SK-N-SH (cell line): ENCODE measurements at regions not wholly inside any gene's neighbourhood (a gene's known extent, or its start where the extent isn't known, plus 50 kb on each side); places are given as distances from the start of the nearest gene placed in this dataset.

Experiments used
- CTCF ChIA-PET: fragments of 300-600, 350-600 bp; formaldehyde crosslinking; extraction: SDS; loops from one replicate; lab custom pipeline; 2021; lab: Yijun Ruan, JAX
- POLR2A ChIA-PET: fragments of 350-600 bp; sonication (Branson Sonifier 250); formaldehyde crosslinking; extraction: SDS; loops from one replicate; lab custom pipeline; 2020; ENCODE audit warnings: antibody characterized with exemption, inconsistent platforms; lab: Yijun Ruan, JAX
- DNase-seq: peaks from one replicate; pipeline ENCODE4 v3.0.0; 2012
- H2AFZ ChIP-seq: fragments of 200-600 bp; sonication (generic); 2 replicates; pipeline ENCODE4 v1.8.1; 2016; ENCODE audit warnings: antibody characterized with exemption, mild to moderate bottlenecking, low read depth
- H3F3A ChIP-seq: fragments of 200-600 bp; sonication (generic); replicated peaks from 2 replicates; pipeline ENCODE3; 2016; ENCODE audit warnings: antibody characterized with exemption, mild to moderate bottlenecking; ENCODE audit not compliant: insufficient read depth
- H3K27ac ChIP-seq, 2 experiments: fragments of 200-500 bp in 1 of 2; fragments of 200-600 bp in 1 of 2; sonication (Bioruptor generic) in 1 of 2; sonication (generic), shearing (Covaris generic) in 1 of 2; 2 replicates each; pipeline versions ENCODE4 v1.5.1 to v1.6.1; 2014 to 2016; ENCODE audit warnings: low read depth in 2 of 2, inconsistent platforms in 1 of 2, low read length in 1 of 2, mild to moderate bottlenecking in 1 of 2, mixed read lengths in 1 of 2
- H3K27me3 ChIP-seq: fragments of 200-600 bp; sonication (generic), shearing (Covaris generic); 2 replicates; pipeline ENCODE4 v1.6.1; 2016; ENCODE audit warnings: mixed run types; ENCODE audit not compliant: insufficient read depth
- H3K36me3 ChIP-seq, 2 experiments: fragments of 200-500 bp in 1 of 2; fragments of 200-600 bp in 1 of 2; sonication (Bioruptor generic) in 1 of 2; sonication (generic) in 1 of 2; replicated peaks in 1 of 2; 2 replicates each; pipeline versions ENCODE3 to v1.5.1; 2014 to 2016; ENCODE audit warnings: low read length in 1 of 2, mild to moderate bottlenecking in 1 of 2; ENCODE audit not compliant: insufficient read depth in 2 of 2, control insufficient read depth in 1 of 2
- H3K4me1 ChIP-seq, 2 experiments: fragments of 200-500 bp in 1 of 2; fragments of 200-600 bp in 1 of 2; sonication (Bioruptor generic) in 1 of 2; sonication (generic), shearing (Covaris generic) in 1 of 2; 2 replicates each; pipeline versions ENCODE4 v1.5.1 to v1.6.1; 2014 to 2016; ENCODE audit warnings: low read depth in 1 of 2, low read length in 1 of 2, mixed run types in 1 of 2; ENCODE audit not compliant: insufficient read depth in 2 of 2, control insufficient read depth in 1 of 2
- H3K4me2 ChIP-seq: fragments of 200-600 bp; sonication (generic), shearing (Covaris generic); 2 replicates; pipeline ENCODE4 v1.6.1; 2017; ENCODE audit warnings: mixed run types
- H3K4me3 ChIP-seq, 2 experiments: fragments of 200-500 bp in 1 of 2; fragments of 200-600 bp in 1 of 2; sonication (Bioruptor generic) in 1 of 2; sonication (generic), shearing (Covaris generic) in 1 of 2; 2 replicates each; pipeline versions ENCODE4 v1.5.1 to v1.8.1; 2014 to 2016; ENCODE audit warnings: low read depth in 2 of 2, inconsistent platforms in 1 of 2, low read length in 1 of 2, mild to moderate bottlenecking in 1 of 2, mixed read lengths in 1 of 2, moderate library complexity in 1 of 2
- H3K79me2 ChIP-seq: fragments of 200-600 bp; sonication (generic); 2 replicates; pipeline ENCODE4 v1.8.1; 2017; ENCODE audit warnings: mild to moderate bottlenecking; ENCODE audit not compliant: insufficient read depth
- H3K9ac ChIP-seq: fragments of 200-600 bp; sonication (generic); 2 replicates; pipeline ENCODE4 v1.6.1; 2017; ENCODE audit warnings: mixed run types
- H3K9me2 ChIP-seq: fragments of 200-600 bp; sonication (generic); 2 replicates; pipeline ENCODE4 v1.6.1; 2017; ENCODE audit warnings: mixed run types
- H3K9me3 ChIP-seq: fragments of 200-600 bp; sonication (generic); 2 replicates; pipeline ENCODE4 v1.6.1; 2017; ENCODE audit warnings: mixed run types, mild to moderate bottlenecking, moderate library complexity
- H4K20me1 ChIP-seq: fragments of 200-600 bp; sonication (generic); 2 replicates; pipeline ENCODE4 v1.6.1; 2017; ENCODE audit warnings: mild to moderate bottlenecking, mixed run types; ENCODE audit not compliant: insufficient read depth
- EP300 ChIP-seq, 2 experiments: IDR thresholded peaks; 2 replicates each; pipeline versions ENCODE4 v1.4.0 to v1.6.1; 2012; ENCODE audit warnings: borderline replicate concordance in 1 of 2, low read depth in 1 of 2, low read length in 1 of 2
- EZH2phosphoT487 ChIP-seq: fragments of 200-600 bp; sonication (generic); IDR thresholded peaks from 2 replicates; pipeline ENCODE4 v1.6.1; 2017; ENCODE audit warnings: low read depth, mixed run types, mild to moderate bottlenecking, antibody characterized with exemption, moderate library complexity, borderline replicate concordance
- FOXJ3 ChIP-seq: sonication (generic); formaldehyde crosslinking; IDR thresholded peaks from 2 replicates; pipeline ENCODE4 v1.5.1; 2020; ENCODE audit warnings: mild to moderate bottlenecking, missing genetic modification reagents
- FOXM1 ChIP-seq: IDR thresholded peaks from 2 replicates; pipeline ENCODE4 v1.4.0; 2012; ENCODE audit warnings: low read depth, mild to moderate bottlenecking
- GABPA ChIP-seq: IDR thresholded peaks from 2 replicates; pipeline ENCODE4 v1.4.0; 2012; ENCODE audit warnings: low read depth, mild to moderate bottlenecking
- GATA2 ChIP-seq: sonication (generic); formaldehyde crosslinking; IDR thresholded peaks from 2 replicates; pipeline ENCODE4 v1.5.0; 2020; ENCODE audit warnings: mild to moderate bottlenecking, missing genetic modification reagents
- MAX ChIP-seq: IDR thresholded peaks from 2 replicates; pipeline ENCODE4 v1.4.0; 2012; ENCODE audit warnings: low read depth
- MEF2A ChIP-seq: IDR thresholded peaks from 2 replicates; pipeline ENCODE4 v1.4.0; 2012; ENCODE audit warnings: low read depth, borderline replicate concordance
- MXI1 ChIP-seq: IDR thresholded peaks from 2 replicates; pipeline ENCODE4 v1.6.1; 2012; ENCODE audit warnings: mild to moderate bottlenecking, low read depth, low read length, improper control_type of control experiment
- PBX3 ChIP-seq: IDR thresholded peaks from 2 replicates; pipeline ENCODE4; 2012
- POLR2AphosphoS5 ChIP-seq: IDR thresholded peaks from 2 replicates; pipeline ENCODE4 v1.6.1; 2012; ENCODE audit warnings: low read depth, low read length
- RAD21 ChIP-seq: IDR thresholded peaks from 2 replicates; pipeline ENCODE4 v1.6.1; 2012; ENCODE audit warnings: mild to moderate bottlenecking, low read length
- RCOR1 ChIP-seq: fragments of 150-350 bp; IDR thresholded peaks from 2 replicates; pipeline ENCODE4 v1.6.1; 2017; ENCODE audit warnings: antibody characterized with exemption, low read length
- RFX5 ChIP-seq: IDR thresholded peaks from 2 replicates; pipeline ENCODE4 v1.6.1; 2012; ENCODE audit warnings: mild to moderate bottlenecking, improper control_type of control experiment, low read length
- SIN3A ChIP-seq: IDR thresholded peaks from 2 replicates; pipeline ENCODE4 v1.6.1; 2012; ENCODE audit warnings: low read depth, mild to moderate bottlenecking, low read length, moderate library complexity, borderline replicate concordance
- SMC3 ChIP-seq: IDR thresholded peaks from 2 replicates; pipeline ENCODE4 v1.6.1; 2012; ENCODE audit warnings: low read depth, low read length, improper control_type of control experiment
- TAF1 ChIP-seq: IDR thresholded peaks from 2 replicates; pipeline ENCODE4 v1.6.1; 2012; ENCODE audit warnings: low read depth, mild to moderate bottlenecking, low read length, moderate library complexity, borderline replicate concordance
- USF2 ChIP-seq: fragments of 150-350 bp; IDR thresholded peaks from 2 replicates; pipeline ENCODE4 v1.6.1; 2017; ENCODE audit warnings: antibody characterized with exemption, low read length, low read depth, borderline replicate concordance
- ZBTB33 ChIP-seq: IDR thresholded peaks from 2 replicates; pipeline ENCODE4 v1.4.0; 2012; ENCODE audit warnings: low read depth, borderline replicate concordance
- WGBS: methylation state at CpG from one replicate; pipeline ENCODE4 v1.1.6; 2017; ENCODE audit warnings: low lambda C conversion rate; 5-methylcytosine and 5-hydroxymethylcytosine counted together

- Histone ChIP-seq H3K27ac (no peak overlapping the region), H3K4me3 (no peak overlapping the region), H3K27me3 (no peaks in the 10 kb centered on the region), H3K79me2 (no peaks in the 10 kb centered on the region), H3K9me2 (no peaks in the 10 kb centered on the region), H3F3A (no peaks in the 10 kb centered on the region), H3K9ac (no peak overlapping the region), H4K20me1 (no peaks in the 10 kb centered on the region), H3K4me2 (no peak overlapping the region), H3K36me3 (no peaks in the 10 kb centered on the region), H2AFZ (no peak overlapping the region), H3K4me1 (no peaks in the 10 kb centered on the region), H3K9me3 (no peaks in the 10 kb centered on the region)
- POLR2A ChIA-PET, result no interaction called here
- CTCF ChIA-PET, result no interaction called here
- no peak for DNase-seq
- WGBS, result 10% methylated on average over 4 of the region's 4 CpGs
- TF ChIP-seq RCOR1, result no peak
- TF ChIP-seq GABPA, result no peak
- no peak for TF ChIP-seq GATA2
- TF ChIP-seq RAD21, result no peak
- no peak for TF ChIP-seq EP300 (IDR thresholded peaks at IDR 0.05; ENCODE audit: borderline replicate concordance in 1 of 2, low read depth in 1 of 2, low read length in 1 of 2)
- no peak for TF ChIP-seq EZH2phosphoT487
Observed at GRCh38 chr9:85278769-85279168, 463.0 kb downstream of the AGTPBP1 start.

- H3K27ac ChIP-seq, result no peak overlapping the region
- H3K4me3 ChIP-seq, result no peak overlapping the region
- H3K9me2 ChIP-seq, result no peaks in the 10 kb centered on the region
- H3K4me2 ChIP-seq, result no peak overlapping the region
- no peaks in the 10 kb centered on the region for H3K27me3 ChIP-seq
- ChIA-PET POLR2A (no interaction called here), CTCF (interaction anchor here (0.9 to 1.9 kb wide), 4 partner anchors 9 to 608 kb away, joined by 3 to 6 read pairs (median 6); partner anchors contain the start of gene NTRK2)
- no peaks in the 10 kb centered on the region for H3K36me3 ChIP-seq
- H3F3A ChIP-seq, result no peaks in the 10 kb centered on the region
- TF ChIP-seq FOXM1 (no peak), USF2 (no peak), SIN3A (no peak), SMC3 (no peak), MAX (no peak), PBX3 (no peak), POLR2AphosphoS5 (no peak), TAF1 (no peak), RAD21 (no peak), RFX5 (no peak), ZBTB33 (no peak), MXI1 (no peak), MEF2A (no peak), FOXJ3 (no peak), EZH2phosphoT487 (no peak)
- no peaks in the 10 kb centered on the region for H3K9me3 ChIP-seq
- 42% methylated on average over 4 of the region's 4 CpGs for WGBS
- H3K9ac ChIP-seq, result no peak overlapping the region
- H2AFZ ChIP-seq, result no peak overlapping the region
- H3K4me1 ChIP-seq, result no peaks in the 10 kb centered on the region
- no peak for DNase-seq
- no peaks in the 10 kb centered on the region for H3K79me2 ChIP-seq
- no peaks in the 10 kb centered on the region for H4K20me1 ChIP-seq
Observed at GRCh38 chr9:85276741-85277140, 465.0 kb downstream of the AGTPBP1 start.
